Natural killer cell (primary cell): ENCODE measurements at regions not wholly inside any gene's neighbourhood (a gene's known extent, or its start where the extent isn't known, plus 50 kb on each side); places are given as distances from the start of the nearest gene placed in this dataset.

Experiments
- ATAC-seq, 3 donors: fragments of 150-1000 bp in 2 of 3; fragments of 200-7000 bp in 1 of 3; cut with Tn5 transposase; 1 replicate in 1 of 3; 2 replicates in 2 of 3; pipeline ENCODE4 v1.10.0; 2021; ENCODE audit warnings: mild to moderate bottlenecking in 2 of 3, moderate library complexity in 2 of 3
- DNase-seq, 2 donors: peaks; one replicate each; pipeline versions ENCODE4 v3.0.0 to v3.0.0-alpha.2; 2013 to 2021; ENCODE audit warnings: mixed read lengths in 1 of 2
- H3K27ac ChIP-seq: one replicate; pipeline ENCODE4 v1.5.1; 2013; ENCODE audit warnings: mild to moderate bottlenecking, low read length
- H3K27me3 ChIP-seq: one replicate; pipeline ENCODE4 v1.6.1; 2013; ENCODE audit warnings: low read length; ENCODE audit not compliant: control insufficient read depth, insufficient read depth
- H3K36me3 ChIP-seq: one replicate; pipeline ENCODE4 v1.6.1; 2013; ENCODE audit warnings: low read length; ENCODE audit not compliant: control insufficient read depth, insufficient read depth
- H3K4me1 ChIP-seq: one replicate; pipeline ENCODE4 v1.6.1; 2013; ENCODE audit warnings: low read length; ENCODE audit not compliant: control insufficient read depth, insufficient read depth
- H3K4me3 ChIP-seq: one replicate; pipeline ENCODE4 v1.5.1; 2013; ENCODE audit warnings: low read length
- H3K9me3 ChIP-seq: one replicate; pipeline ENCODE4 v1.6.1; 2013; ENCODE audit warnings: low read length; ENCODE audit not compliant: control insufficient read depth, insufficient read depth
- H3K27ac Mint-ChIP-seq, 2 donors: one replicate each; pipeline ENCODE4 v1.8.0; 2022; ENCODE audit warnings: mild to moderate bottlenecking in 2 of 2, mixed read lengths in 2 of 2, moderate library complexity in 1 of 2
- H3K27me3 Mint-ChIP-seq, 2 donors: one replicate each; pipeline ENCODE4 v1.8.0; 2022; ENCODE audit warnings: low read depth in 2 of 2, mixed read lengths in 2 of 2
- H3K36me3 Mint-ChIP-seq: one replicate; pipeline ENCODE4 v1.8.0; 2022; ENCODE audit warnings: mixed read lengths
- H3K4me1 Mint-ChIP-seq, 2 donors: one replicate each; pipeline ENCODE4 v1.8.0; 2022; ENCODE audit warnings: mixed read lengths in 2 of 2
- H3K4me3 Mint-ChIP-seq: one replicate; pipeline ENCODE4 v1.8.0; 2022; ENCODE audit warnings: mild to moderate bottlenecking, moderate library complexity, mixed read lengths
- H3K9me3 Mint-ChIP-seq, 2 donors: one replicate each; pipeline ENCODE4 v1.8.0; 2022; ENCODE audit warnings: mixed read lengths in 2 of 2
- WGBS: methylation state at CpG from one replicate; pipeline ENCODE4 v1.1.7; 2013; ENCODE audit warnings: missing lambda C conversion rate; ENCODE audit not compliant: insufficient coverage; 5-methylcytosine and 5-hydroxymethylcytosine counted together
- intact Hi-C: fragments of 100-400 bp; cut with micrococcal nuclease; formaldehyde crosslinking; loops from one replicate; pipeline ENCODE4 v1.14.2; 2022
- TF ChIP-seq, protein P1 (sequence below): fragments of 200-600 bp; IDR thresholded peaks from one replicate; pipeline ENCODE4 v1.8.0; 2022; ENCODE audit warnings: antibody characterized with exemption

- ATAC-seq (no peak), DNase-seq (no peak)
- TF ChIP-seq, protein P1, sequence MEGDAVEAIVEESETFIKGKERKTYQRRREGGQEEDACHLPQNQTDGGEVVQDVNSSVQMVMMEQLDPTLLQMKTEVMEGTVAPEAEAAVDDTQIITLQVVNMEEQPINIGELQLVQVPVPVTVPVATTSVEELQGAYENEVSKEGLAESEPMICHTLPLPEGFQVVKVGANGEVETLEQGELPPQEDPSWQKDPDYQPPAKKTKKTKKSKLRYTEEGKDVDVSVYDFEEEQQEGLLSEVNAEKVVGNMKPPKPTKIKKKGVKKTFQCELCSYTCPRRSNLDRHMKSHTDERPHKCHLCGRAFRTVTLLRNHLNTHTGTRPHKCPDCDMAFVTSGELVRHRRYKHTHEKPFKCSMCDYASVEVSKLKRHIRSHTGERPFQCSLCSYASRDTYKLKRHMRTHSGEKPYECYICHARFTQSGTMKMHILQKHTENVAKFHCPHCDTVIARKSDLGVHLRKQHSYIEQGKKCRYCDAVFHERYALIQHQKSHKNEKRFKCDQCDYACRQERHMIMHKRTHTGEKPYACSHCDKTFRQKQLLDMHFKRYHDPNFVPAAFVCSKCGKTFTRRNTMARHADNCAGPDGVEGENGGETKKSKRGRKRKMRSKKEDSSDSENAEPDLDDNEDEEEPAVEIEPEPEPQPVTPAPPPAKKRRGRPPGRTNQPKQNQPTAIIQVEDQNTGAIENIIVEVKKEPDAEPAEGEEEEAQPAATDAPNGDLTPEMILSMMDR, result no peak
- Histone ChIP-seq H3K36me3 (no peaks in the 10 kb centered on the region), H3K27ac (no peak overlapping the region), H3K4me3 (no peak overlapping the region), H3K9me3 (no peaks in the 10 kb centered on the region), H3K27me3 (no peaks in the 10 kb centered on the region), H3K4me1 (peaks cover 3% of the 10 kb centered on the region)
- Mint-ChIP-seq H3K27me3 (no peaks in the 10 kb centered on the region), H3K9me3 (peaks cover 5 to 9% of the 10 kb centered on the region in 2 donors), H3K27ac (no peak overlapping the region), H3K4me1 (no peaks in the 10 kb centered on the region), H3K4me3 (no peak overlapping the region), H3K36me3 (no peaks in the 10 kb centered on the region)
- WGBS, result 100% methylated on average over 1 of the region's 1 CpG
- intact Hi-C loops, result no loop called here
Measured at GRCh38 chr18:27865431-27865830, 311.5 kb downstream of the CDH2 start.

GRCh38 chr18:27863780-27864430, 313.0 kb downstream of the CDH2 start:
- H3K9me3 Mint-ChIP-seq, result peaks cover 5 to 9% of the 10 kb centered on the region in 2 donors
- ATAC-seq (no peak), DNase-seq (no peak)
- Histone ChIP-seq H3K4me1 (peaks cover 6% of the 10 kb centered on the region), H3K4me3 (no peak overlapping the region), H3K36me3 (no peaks in the 10 kb centered on the region), H3K9me3 (no peaks in the 10 kb centered on the region), H3K27me3 (no peaks in the 10 kb centered on the region), H3K27ac (no peak overlapping the region)
- no peak overlapping the region for H3K27ac Mint-ChIP-seq
- no peak overlapping the region for H3K4me3 Mint-ChIP-seq
- intact Hi-C loops, result no loop called here
- H3K36me3 Mint-ChIP-seq, result no peaks in the 10 kb centered on the region
- no peaks in the 10 kb centered on the region for H3K4me1 Mint-ChIP-seq
- H3K27me3 Mint-ChIP-seq, result no peaks in the 10 kb centered on the region
- WGBS, result no CpG with 5 or more reads among the region's 4 CpGs
- TF ChIP-seq, protein P1, result no peak

GRCh38 chr18:27862041-27862682, 314.8 kb downstream of the CDH2 start:
- no peak overlapping the region for H3K27ac Mint-ChIP-seq
- H3K27me3 ChIP-seq, result no peaks in the 10 kb centered on the region
- H3K9me3 ChIP-seq, result no peaks in the 10 kb centered on the region
- WGBS, result 91% methylated on average over 7 of the region's 7 CpGs
- TF ChIP-seq, protein P1, result no peak
- DNase-seq (no peak), ATAC-seq (no peak)
- H3K4me1 Mint-ChIP-seq, result no peaks in the 10 kb centered on the region
- no peaks in the 10 kb centered on the region for H3K36me3 ChIP-seq
- intact Hi-C loops, result no loop called here
- H3K4me3 ChIP-seq, result no peak overlapping the region
- H3K4me1 ChIP-seq, result peaks cover 6% of the 10 kb centered on the region
- no peak overlapping the region for H3K4me3 Mint-ChIP-seq
- H3K27ac ChIP-seq, result no peak overlapping the region
- peaks cover 5 to 11% of the 10 kb centered on the region in 2 donors for H3K9me3 Mint-ChIP-seq
- H3K36me3 Mint-ChIP-seq, result no peaks in the 10 kb centered on the region
- H3K27me3 Mint-ChIP-seq, result no peaks in the 10 kb centered on the region
